ENCODE measurements at regions not wholly inside any gene's neighbourhood (a gene's known extent, or its start where the extent isn't known, plus 50 kb on each side); places are given as distances from the start of the nearest gene placed in this dataset.
"Not testable (repeated sequence)": the region's sequence is repeated elsewhere in the genome, so short reads cannot be mapped to it uniquely, and the experiment has no call there.

GRCh38 chr7:86091369-86091768, 552.3 kb upstream of the GRM3 start:
- Histone ChIP-seq H3K36me3 (ENCODE audit: control insufficient read depth, low read length) (no peaks in the 10 kb centered on the region), H3K4me2 (ENCODE audit: low read length) (no peak overlapping the region), H3K4me3 (ENCODE audit: low read length) (no peak overlapping the region), H4K20me1 (ENCODE audit: control insufficient read depth, insufficient read depth, low read depth, low read length) (no peaks in the 10 kb centered on the region), H3K4me1 (ENCODE audit: control insufficient read depth, low read length) (no peaks in the 10 kb centered on the region), H3F3A (ENCODE audit: control insufficient read depth, insufficient read depth) (no peaks in the 10 kb centered on the region), H3K79me2 (ENCODE audit: control insufficient read depth, low read length) (no peaks in the 10 kb centered on the region), H3K9me2 (replicated peaks; ENCODE audit: control insufficient read depth, low read length) (no peaks in the 10 kb centered on the region), H3K27me3 (ENCODE audit: control insufficient read depth, low read length) (no peaks in the 10 kb centered on the region), H3K27ac (ENCODE audit: low read depth, low read length) (no peak overlapping the region), H3K9me3 (ENCODE audit: control insufficient read depth, insufficient read depth, low read length) (no peaks in the 10 kb centered on the region; the same call in 1 of the 2 replicates)
- TF ChIP-seq EZH2phosphoT487 (IDR thresholded peaks at IDR 0.05; ENCODE audit: borderline replicate concordance, low read length) (no peak), CTCF (IDR thresholded peaks at IDR 0.05; ENCODE audit: low read depth, low read length, poor library complexity, severe bottlenecking) (no peak)

- H3K27me3 ChIP-seq (ENCODE audit: control insufficient read depth, low read length): no peaks in the 10 kb centered on the region
- H3K4me2 ChIP-seq (ENCODE audit: low read length): no peak overlapping the region
- no peaks in the 10 kb centered on the region for H3K4me1 ChIP-seq (ENCODE audit: control insufficient read depth, low read length)
Measured at GRCh38 chr7:86089455-86089854, 554.3 kb upstream of the GRM3 start.

DNA sequence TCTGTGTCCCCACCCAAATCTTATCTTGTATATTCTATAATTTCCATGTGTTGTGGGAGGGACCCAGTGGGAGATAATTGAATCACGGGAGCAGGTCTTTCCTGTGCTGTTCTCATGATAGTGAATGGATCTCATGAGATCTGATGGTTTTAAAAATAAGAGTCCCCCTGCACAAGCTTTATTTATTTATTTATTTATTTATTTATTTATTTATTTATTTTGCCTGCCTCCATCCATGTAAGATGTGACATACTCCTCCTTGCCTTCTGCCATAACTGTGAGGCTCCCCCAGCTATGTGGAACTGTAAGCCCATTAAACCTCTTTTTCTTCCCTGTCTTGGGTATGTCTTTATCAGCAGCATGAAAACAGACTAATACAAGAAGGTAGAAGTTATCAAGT, 579.1 kb upstream of the GRM3 start:
- H3K4me2 ChIP-seq (ENCODE audit: low read length); H3K27me3 ChIP-seq (ENCODE audit: control insufficient read depth, low read length); H3K79me2 ChIP-seq (ENCODE audit: control insufficient read depth, low read length); H3F3A ChIP-seq (ENCODE audit: control insufficient read depth, insufficient read depth); H3K9me2 ChIP-seq (replicated peaks; ENCODE audit: control insufficient read depth, low read length); H3K4me1 ChIP-seq (ENCODE audit: control insufficient read depth, low read length); H3K4me3 ChIP-seq (ENCODE audit: low read length); H4K20me1 ChIP-seq (ENCODE audit: control insufficient read depth, insufficient read depth, low read depth, low read length); H3K9me3 ChIP-seq (ENCODE audit: control insufficient read depth, insufficient read depth, low read length); H3K36me3 ChIP-seq (ENCODE audit: control insufficient read depth, low read length); H3K27ac ChIP-seq (ENCODE audit: low read depth, low read length): not testable (repeated sequence)

More at GRCh38 chr7:86089455-86089854, 554.3 kb upstream of the GRM3 start:
- Histone ChIP-seq H3K36me3 (ENCODE audit: control insufficient read depth, low read length) (no peaks in the 10 kb centered on the region), H3K9me3 (ENCODE audit: control insufficient read depth, insufficient read depth, low read length) (no peaks in the 10 kb centered on the region; the same call in 1 of the 2 replicates), H3K4me3 (ENCODE audit: low read length) (no peak overlapping the region), H3K9me2 (replicated peaks; ENCODE audit: control insufficient read depth, low read length) (no peaks in the 10 kb centered on the region), H3K27ac (ENCODE audit: low read depth, low read length) (no peak overlapping the region), H3F3A (ENCODE audit: control insufficient read depth, insufficient read depth) (no peaks in the 10 kb centered on the region), H4K20me1 (ENCODE audit: control insufficient read depth, insufficient read depth, low read depth, low read length) (no peaks in the 10 kb centered on the region), H3K79me2 (ENCODE audit: control insufficient read depth, low read length) (no peaks in the 10 kb centered on the region)
- TF ChIP-seq EZH2phosphoT487 (IDR thresholded peaks at IDR 0.05; ENCODE audit: borderline replicate concordance, low read length) (no peak), CTCF (IDR thresholded peaks at IDR 0.05; ENCODE audit: low read depth, low read length, poor library complexity, severe bottlenecking) (no peak)

- Histone ChIP-seq H3K27me3 (ENCODE audit: control insufficient read depth, low read length) (no peaks in the 10 kb centered on the region), H3K79me2 (ENCODE audit: control insufficient read depth, low read length) (no peaks in the 10 kb centered on the region), H3K36me3 (ENCODE audit: control insufficient read depth, low read length) (no peaks in the 10 kb centered on the region), H3K9me3 (ENCODE audit: control insufficient read depth, insufficient read depth, low read length) (peaks cover 3% of the 10 kb centered on the region; the same call in 1 of the 2 replicates), H3K27ac (ENCODE audit: low read depth, low read length) (no peak overlapping the region), H3K4me1 (ENCODE audit: control insufficient read depth, low read length) (no peaks in the 10 kb centered on the region), H4K20me1 (ENCODE audit: control insufficient read depth, insufficient read depth, low read depth, low read length) (no peaks in the 10 kb centered on the region), H3K9me2 (replicated peaks; ENCODE audit: control insufficient read depth, low read length) (no peaks in the 10 kb centered on the region), H3F3A (ENCODE audit: control insufficient read depth, insufficient read depth) (no peaks in the 10 kb centered on the region), H3K4me2 (ENCODE audit: low read length) (no peak overlapping the region), H3K4me3 (ENCODE audit: low read length) (no peak overlapping the region)
- TF ChIP-seq CTCF (IDR thresholded peaks at IDR 0.05; ENCODE audit: low read depth, low read length, poor library complexity, severe bottlenecking) (no peak), EZH2phosphoT487 (IDR thresholded peaks at IDR 0.05; ENCODE audit: borderline replicate concordance, low read length) (no peak)
Measured at GRCh38 chr7:86058649-86059048, 585.1 kb upstream of the GRM3 start.
